ENCODE measurements at regions not wholly inside any gene's neighbourhood (a gene's known extent, or its start where the extent isn't known, plus 50 kb on each side); places are given as distances from the start of the nearest gene placed in this dataset.

DNA sequence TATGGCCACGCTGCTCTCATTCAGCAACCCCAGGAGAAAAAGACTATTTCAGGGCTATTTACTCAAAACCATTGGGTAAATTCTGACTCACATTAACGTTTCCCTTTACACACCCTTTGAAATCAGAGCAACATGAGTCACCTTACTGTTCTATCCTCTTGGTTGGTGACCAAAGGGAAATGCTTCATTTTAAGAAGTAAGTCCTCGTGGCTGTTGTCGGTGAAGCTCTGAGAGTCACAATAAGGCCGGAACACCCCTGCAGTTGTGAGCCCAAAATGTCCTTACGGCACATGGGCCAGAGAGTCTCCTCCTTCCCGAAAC lies 56.3 kb upstream of the SPRY1 start:
- 63 to 76% (median 70%) methylated on average over 7 of the region's 7 CpGs for WGBS, 4 donors
- H3K4me1 ChIP-seq, result peaks cover 0 to 43% (median 13%) of the 10 kb centered on the region in 12 donors
- ATAC-seq (peak; percentile 65 to 88 (median 87)), DNase-seq (peak in 2 of 5 donors; percentile 35 to 47)
- no peak overlapping the region for H3K4me3 ChIP-seq
- no peaks in the 10 kb centered on the region for H3K36me3 ChIP-seq
- intact Hi-C loops (cut with DNase I), result loop anchor here in 4 of 10 donors (5.0 to 10.0 kb wide), 5 partner anchors 57 to 96 kb away; partner anchors contain the start of gene SPRY1 (in 1 of the 4)
- TF ChIP-seq, protein P1, sequence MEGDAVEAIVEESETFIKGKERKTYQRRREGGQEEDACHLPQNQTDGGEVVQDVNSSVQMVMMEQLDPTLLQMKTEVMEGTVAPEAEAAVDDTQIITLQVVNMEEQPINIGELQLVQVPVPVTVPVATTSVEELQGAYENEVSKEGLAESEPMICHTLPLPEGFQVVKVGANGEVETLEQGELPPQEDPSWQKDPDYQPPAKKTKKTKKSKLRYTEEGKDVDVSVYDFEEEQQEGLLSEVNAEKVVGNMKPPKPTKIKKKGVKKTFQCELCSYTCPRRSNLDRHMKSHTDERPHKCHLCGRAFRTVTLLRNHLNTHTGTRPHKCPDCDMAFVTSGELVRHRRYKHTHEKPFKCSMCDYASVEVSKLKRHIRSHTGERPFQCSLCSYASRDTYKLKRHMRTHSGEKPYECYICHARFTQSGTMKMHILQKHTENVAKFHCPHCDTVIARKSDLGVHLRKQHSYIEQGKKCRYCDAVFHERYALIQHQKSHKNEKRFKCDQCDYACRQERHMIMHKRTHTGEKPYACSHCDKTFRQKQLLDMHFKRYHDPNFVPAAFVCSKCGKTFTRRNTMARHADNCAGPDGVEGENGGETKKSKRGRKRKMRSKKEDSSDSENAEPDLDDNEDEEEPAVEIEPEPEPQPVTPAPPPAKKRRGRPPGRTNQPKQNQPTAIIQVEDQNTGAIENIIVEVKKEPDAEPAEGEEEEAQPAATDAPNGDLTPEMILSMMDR (IDR thresholded peaks at IDR 0.05), result no peak
- peak in 1 of 2 donors; percentile 38 for TF ChIP-seq POLR2A (IDR thresholded peaks at IDR 0.05)
- H3K27ac ChIP-seq, result peak overlapping the region; percentile 57 to 83 (median 77)
- H3K27me3 ChIP-seq, result no peaks in the 10 kb centered on the region
- H3K9me3 ChIP-seq, result peaks cover 0 to 4% (median 0%) of the 10 kb centered on the region in 12 donors

DNA sequence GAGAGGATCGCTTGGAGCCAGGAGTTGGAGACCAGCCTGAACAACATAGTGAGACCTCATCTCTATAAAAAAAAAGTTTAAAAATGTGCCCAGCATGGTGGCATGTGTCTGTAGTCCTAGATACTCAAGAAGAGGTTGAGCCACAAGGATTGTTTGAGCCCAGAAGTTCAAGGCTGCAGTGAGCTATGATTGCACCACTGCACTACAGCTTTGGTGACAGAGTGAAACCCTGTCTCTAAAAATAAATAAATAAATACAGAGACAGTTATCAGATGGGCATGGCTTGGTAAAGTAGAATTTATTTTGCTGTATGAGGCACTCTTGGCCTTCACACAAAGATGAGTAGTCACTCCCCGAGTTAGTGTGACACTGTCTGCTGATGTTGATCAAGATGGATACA lies 54.1 kb upstream of the SPRY1 start:
- no peaks in the 10 kb centered on the region for H3K36me3 ChIP-seq
- H3K9me3 ChIP-seq, result no peaks in the 10 kb centered on the region
- no peak overlapping the region for H3K4me3 ChIP-seq
- intact Hi-C loops (cut with DNase I), result loop anchor here in 4 of 10 donors (5.0 to 10.0 kb wide), 5 partner anchors 55 to 98 kb away; partner anchors contain the start of gene SPRY1 (in 1 of the 4)
- H3K27me3 ChIP-seq, result no peaks in the 10 kb centered on the region
- TF ChIP-seq, protein P1 (IDR thresholded peaks at IDR 0.05), result no peak
- no peak for TF ChIP-seq POLR2A (IDR thresholded peaks at IDR 0.05)
- WGBS, 4 donors, result 82 to 100% (median 91%) methylated on average over 2 of the region's 2 CpGs
- peak overlapping the region in 8 of 12 donors; percentile 30 to 82 (median 70) for H3K27ac ChIP-seq
- peaks cover 0 to 47% (median 13%) of the 10 kb centered on the region in 12 donors for H3K4me1 ChIP-seq
- no peak for ATAC-seq
- DNase-seq, result no peak

DNA sequence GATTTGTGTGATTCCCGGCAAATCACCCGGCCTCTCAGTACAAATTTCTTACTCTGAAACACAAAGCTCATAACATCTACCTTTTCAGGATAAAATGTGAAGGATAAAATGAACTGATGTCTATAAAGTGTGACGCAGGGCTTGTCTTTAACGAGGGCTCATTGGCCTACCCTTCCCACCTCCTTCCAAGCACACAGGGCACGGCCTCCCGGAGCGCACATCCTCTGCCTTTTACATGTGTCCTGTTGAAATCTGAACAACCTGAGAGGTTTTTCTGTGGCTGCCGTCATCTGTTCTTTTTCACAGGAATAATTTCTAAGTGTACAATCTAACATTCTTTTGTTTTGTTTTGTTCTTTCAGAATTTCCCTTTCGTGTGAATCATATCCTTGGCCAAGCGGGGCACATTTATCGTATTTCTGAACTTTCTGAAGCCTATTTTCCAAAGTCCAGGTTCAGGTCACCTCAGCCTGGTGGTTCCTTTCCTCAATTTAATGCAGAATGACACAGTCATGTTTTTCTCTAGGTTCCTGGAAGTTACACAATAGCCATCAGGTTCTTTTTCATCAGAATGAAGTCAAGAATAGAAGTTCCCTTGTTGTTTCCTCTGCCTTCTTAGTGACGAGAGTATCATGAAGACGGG lies 53.1 kb upstream of the SPRY1 start:
- Histone ChIP-seq H3K4me3 (no peak overlapping the region), H3K36me3 (no peaks in the 10 kb centered on the region), H3K27me3 (no peaks in the 10 kb centered on the region), H3K4me1 (peaks cover 0 to 47% (median 13%) of the 10 kb centered on the region in 12 donors), H3K9me3 (no peaks in the 10 kb centered on the region), H3K27ac (peak overlapping the region; percentile 11 to 82 (median 66))
- intact Hi-C loops (cut with DNase I), result loop anchor here in 4 of 10 donors (5.0 to 10.0 kb wide), 5 partner anchors 54 to 99 kb away; partner anchors contain the start of gene SPRY1 (in 1 of the 4)
- 74 to 83% (median 81%) methylated on average over 13 of the region's 13 CpGs for WGBS, 4 donors
- no peak for TF ChIP-seq POLR2A (IDR thresholded peaks at IDR 0.05)
- TF ChIP-seq, protein P1 (IDR thresholded peaks at IDR 0.05), result no peak
- DNase-seq, result no peak
- peak in 2 of 4 donors; percentile 15 to 42 for ATAC-seq

DNA sequence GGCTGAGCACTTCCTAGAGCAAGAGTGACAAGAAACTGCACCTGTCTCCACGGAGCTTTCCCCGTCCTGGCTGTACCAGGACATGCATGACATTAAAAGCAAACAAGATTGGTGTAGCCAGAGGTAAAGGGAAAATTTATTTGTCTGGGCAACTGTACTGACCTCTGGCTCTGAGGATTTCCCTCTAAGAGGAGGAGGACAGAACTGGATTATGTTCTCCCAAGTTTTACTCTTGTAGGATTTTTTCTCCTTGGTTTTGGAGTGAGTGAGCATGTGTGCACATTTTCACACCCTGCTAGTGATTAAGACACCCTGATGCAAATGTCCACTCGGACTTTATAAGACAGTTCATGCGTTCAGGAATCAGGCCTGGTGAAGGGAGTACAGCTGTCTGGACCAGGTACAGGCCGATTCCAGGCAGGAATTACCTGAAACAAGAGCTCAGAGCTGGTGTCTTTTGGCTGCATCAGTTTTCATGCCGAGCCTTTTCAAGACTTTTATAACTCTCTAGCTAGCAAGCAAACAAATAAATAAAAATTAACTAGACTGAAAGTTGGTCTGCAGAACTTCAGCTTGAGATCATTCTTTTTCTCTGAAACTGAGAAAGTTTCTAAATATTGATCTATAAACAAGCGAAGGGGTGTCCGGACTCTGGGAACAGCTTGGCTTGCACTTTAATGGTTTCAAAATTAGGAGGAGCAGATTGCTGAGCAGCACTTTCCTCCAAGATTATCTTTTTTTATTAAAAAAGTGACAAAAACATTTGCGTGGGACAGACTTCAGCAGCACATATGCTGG lies 51.3 kb upstream of the SPRY1 start:
- DNase-seq (no peak), ATAC-seq (no peak)
- Histone ChIP-seq H3K27ac (peak overlapping the region in 1 of 12 donors; percentile 17), H3K4me3 (peak overlapping the region in 1 of 12 donors; percentile 0), H3K9me3 (no peaks in the 10 kb centered on the region), H3K4me1 (peaks cover 0 to 36% (median 5%) of the 10 kb centered on the region in 12 donors), H3K36me3 (no peaks in the 10 kb centered on the region), H3K27me3 (no peaks in the 10 kb centered on the region)
- TF ChIP-seq, protein P1 (IDR thresholded peaks at IDR 0.05), result no peak
- no peak for TF ChIP-seq POLR2A (IDR thresholded peaks at IDR 0.05)
- intact Hi-C loops (cut with DNase I), result loop anchor here in 2 of 10 donors (10.0 kb wide), 2 partner anchors 91 to 101 kb away; no protein-coding TSS in a partner anchor
- WGBS, 4 donors, result 78 to 84% (median 81%) methylated on average over 9 of the region's 9 CpGs

Measured in heart left ventricle (tissue), 16 donors.